ENCODE measurements at regions not wholly inside any gene's neighbourhood (a gene's known extent, or its start where the extent isn't known, plus 50 kb on each side); places are given as distances from the start of the nearest gene placed in this dataset.

DNA sequence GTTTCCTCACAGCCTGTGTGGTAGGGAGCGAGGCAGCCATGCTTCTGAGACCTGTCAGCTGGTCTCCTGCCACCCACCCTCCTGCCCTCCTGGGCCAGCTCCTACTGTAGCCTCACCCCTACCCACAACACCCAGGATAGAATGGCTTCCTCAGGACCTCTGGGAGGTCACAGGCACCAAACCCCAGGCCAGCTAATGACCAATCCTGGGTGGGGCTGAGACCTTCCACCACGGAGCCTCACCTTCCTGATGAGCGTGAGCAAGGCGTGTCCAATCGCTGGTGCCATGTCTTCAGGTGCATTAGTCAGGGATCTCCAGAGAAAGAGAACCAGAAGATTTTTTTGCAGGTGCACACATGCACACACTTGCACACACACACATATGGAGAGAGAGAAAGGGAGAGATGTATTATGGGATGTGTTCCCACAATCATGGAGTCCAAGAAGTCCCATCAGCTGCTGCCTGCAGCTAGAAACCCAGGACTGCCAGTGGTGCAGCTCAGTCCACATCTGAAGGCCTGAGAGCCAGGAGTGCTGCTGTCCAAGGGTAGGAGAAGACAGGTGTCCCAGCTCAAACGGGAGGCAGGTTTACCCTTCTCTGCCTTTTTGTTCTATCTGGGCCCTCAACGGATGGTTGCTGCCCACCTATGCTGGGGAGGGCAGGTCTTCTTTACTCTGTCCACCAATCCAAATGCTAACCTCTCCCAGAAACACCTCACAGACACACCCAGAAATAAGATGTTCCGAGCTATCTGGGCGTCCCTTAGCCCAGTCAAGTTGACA is 70.4 kb upstream of the HDAC4 start:
- no peak overlapping the region for H3K4me3 ChIP-seq (ENCODE audit: low read depth, low read length)
- in situ Hi-C loops (cut with HindIII; ENCODE audit: low sequenced_read_pairs), result no loop called here
- DNase-seq (ENCODE audit: low read depth), result no peak
- TF ChIP-seq CTCF (IDR thresholded peaks at IDR 0.05; ENCODE audit: low read depth, low read length, missing control alignments), result no peak

GRCh38 chr2:239470151-239470900 is 69.5 kb upstream of the HDAC4 start:
- DNase-seq (ENCODE audit: low read depth), result no peak
- no peak for TF ChIP-seq CTCF (IDR thresholded peaks at IDR 0.05; ENCODE audit: low read depth, low read length, missing control alignments)
- in situ Hi-C loops (cut with HindIII; ENCODE audit: low sequenced_read_pairs), result no loop called here
- H3K4me3 ChIP-seq (ENCODE audit: low read depth, low read length), result no peak overlapping the region

- no peak for DNase-seq (ENCODE audit: low read depth)
- no peak for TF ChIP-seq CTCF (IDR thresholded peaks at IDR 0.05; ENCODE audit: low read depth, low read length, missing control alignments)
- H3K4me3 ChIP-seq (ENCODE audit: low read depth, low read length), result no peak overlapping the region
- in situ Hi-C loops (cut with HindIII; ENCODE audit: low sequenced_read_pairs), result no loop called here
Observed at GRCh38 chr2:239469106-239469960, 68.5 kb upstream of the HDAC4 start.

DNA sequence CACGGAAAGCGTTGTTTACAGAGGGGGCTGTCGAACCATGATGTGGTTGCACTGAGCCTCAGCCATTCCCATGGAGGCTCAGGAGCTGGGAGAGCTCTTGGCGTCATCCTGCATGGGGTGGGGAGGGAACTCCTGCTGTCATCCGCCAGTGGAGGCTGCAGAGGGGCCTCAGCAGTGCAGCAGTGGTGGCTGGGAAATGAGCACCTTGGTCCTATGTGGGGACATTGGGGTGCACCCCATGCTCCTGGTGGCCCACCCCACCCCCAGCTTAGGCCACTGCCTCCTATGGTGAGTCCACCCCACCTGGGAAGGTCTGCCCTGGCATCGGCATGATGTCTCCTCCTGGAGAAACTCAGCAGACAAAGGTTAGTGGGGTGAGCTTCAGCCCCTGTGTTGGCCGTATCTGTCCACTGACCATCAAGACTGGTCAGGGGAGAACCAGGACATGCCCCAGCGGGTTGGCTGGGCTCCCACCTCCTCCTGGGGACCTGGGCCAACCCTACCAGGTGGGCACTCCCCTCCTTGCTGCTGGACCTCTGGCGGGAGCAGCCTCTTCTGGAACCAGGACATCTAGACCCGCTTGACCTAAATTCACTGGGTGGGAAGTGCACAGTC is 67.8 kb upstream of the HDAC4 start:
- in situ Hi-C loops (cut with HindIII; ENCODE audit: low sequenced_read_pairs), result no loop called here
- TF ChIP-seq CTCF (IDR thresholded peaks at IDR 0.05; ENCODE audit: low read depth, low read length, missing control alignments), result no peak
- H3K4me3 ChIP-seq (ENCODE audit: low read depth, low read length), result no peak overlapping the region
- no peak for DNase-seq (ENCODE audit: low read depth)

DNA sequence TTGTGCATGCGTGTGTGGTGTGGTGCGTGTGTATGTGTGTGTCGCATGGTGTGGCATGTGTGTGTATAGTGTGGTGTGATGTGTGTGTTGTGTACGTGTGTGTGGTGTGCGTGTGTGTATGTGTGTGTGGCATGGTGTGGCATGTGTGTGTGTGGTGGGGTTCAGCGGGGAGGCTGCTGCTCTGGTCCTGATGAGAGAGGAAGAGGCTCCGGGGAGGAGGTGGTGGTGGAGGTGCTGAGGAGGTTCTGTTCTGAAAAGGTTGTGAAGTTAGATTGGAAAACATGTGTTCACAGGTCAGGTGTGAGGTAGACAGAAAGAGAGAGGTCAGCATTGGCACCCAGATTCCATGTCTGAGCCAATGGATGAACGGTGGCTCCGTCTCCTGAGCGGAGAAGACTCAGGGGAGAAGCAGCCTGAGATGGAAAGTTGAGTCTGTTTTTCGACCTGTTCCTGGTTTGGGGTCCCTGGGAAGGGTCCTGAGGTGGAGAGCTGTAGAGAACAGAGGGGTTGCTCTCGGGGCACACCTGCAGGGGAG is 67.2 kb upstream of the HDAC4 start:
- DNase-seq (ENCODE audit: low read depth), result no peak
- no peak overlapping the region for H3K4me3 ChIP-seq (ENCODE audit: low read depth, low read length)
- in situ Hi-C loops (cut with HindIII; ENCODE audit: low sequenced_read_pairs), result no loop called here
- no peak for TF ChIP-seq CTCF (IDR thresholded peaks at IDR 0.05; ENCODE audit: low read depth, low read length, missing control alignments)
